Activated CD4-positive, alpha-beta T cell treated with anti-CD3 and anti-CD28 coated beads, Interleukin-2, amount 50 U/mL, for 16 hours (primary cell): ENCODE measurements at regions not wholly inside any gene's neighbourhood (a gene's known extent, or its start where the extent isn't known, plus 50 kb on each side); places are given as distances from the start of the nearest gene placed in this dataset.

Experiments used
- DNase-seq: peaks from one replicate; pipeline ENCODE4 v3.0.0-alpha.2; 2020

DNA sequence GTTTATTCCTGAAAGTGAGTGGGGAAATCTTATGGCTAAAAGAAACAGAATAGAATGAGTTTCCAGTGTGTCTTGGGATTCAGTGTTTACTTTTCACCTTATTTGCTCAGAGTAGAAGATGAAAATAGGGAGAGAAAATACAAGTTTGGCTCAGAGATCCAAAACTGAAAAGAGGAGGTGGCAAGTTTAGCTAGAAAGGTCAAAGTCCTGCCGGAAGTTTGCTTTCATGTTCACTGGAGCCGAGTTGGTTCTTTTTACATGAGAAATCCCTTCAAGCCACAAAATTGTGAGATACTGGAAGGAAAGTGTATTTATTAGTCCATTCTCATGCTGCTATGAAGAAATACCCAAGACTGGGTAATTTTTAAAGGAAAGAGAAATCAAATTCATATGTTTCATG is 604.6 kb downstream of the MRPL39 start:
- no peak for DNase-seq

- DNase-seq, result no peak
These were observed 612.1 kb downstream of the MRPL39 start for GRCh38 chr21:24995216-24995615.

DNA sequence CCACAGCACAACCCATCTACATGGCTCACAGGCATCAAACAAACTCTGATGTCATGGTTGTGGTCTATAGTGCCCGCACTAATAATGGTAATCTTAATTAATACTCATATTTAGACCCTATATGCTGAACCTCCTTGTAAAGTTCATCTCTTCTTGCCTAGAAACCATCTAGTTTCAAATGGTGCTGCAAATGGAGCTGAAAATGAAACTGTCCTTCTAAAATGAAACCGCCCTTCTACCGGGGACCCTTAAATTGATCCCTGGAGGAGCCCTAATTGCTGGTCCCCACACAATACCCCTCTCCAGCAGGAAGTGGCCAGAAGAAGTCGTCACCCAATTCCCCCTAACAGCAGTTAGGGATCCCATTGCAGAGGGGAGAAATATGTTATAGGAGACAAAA is 612.6 kb downstream of the MRPL39 start:
- no peak for DNase-seq

DNA sequence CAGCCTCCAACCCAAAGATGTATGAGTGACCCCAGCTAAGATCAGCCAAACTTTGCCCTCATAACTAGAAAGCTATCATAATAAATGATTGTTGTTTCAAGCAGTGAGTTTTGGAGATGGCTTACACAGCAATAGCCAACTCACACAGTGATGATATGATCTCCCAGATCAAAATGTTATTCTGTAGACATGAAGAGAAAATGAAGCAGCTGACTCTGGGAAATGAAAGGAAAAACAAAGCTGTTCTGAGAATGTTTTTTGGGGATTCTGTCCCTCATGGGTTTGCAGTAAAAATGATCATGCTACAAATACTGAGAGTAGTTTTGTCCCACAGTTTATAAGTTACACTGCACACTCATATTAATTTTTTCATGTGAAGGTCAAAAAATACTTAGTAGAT is 617.8 kb downstream of the MRPL39 start:
- DNase-seq, result no peak

GRCh38 chr21:24988941-24989340 is 618.3 kb downstream of the MRPL39 start:
- no peak for DNase-seq

DNA sequence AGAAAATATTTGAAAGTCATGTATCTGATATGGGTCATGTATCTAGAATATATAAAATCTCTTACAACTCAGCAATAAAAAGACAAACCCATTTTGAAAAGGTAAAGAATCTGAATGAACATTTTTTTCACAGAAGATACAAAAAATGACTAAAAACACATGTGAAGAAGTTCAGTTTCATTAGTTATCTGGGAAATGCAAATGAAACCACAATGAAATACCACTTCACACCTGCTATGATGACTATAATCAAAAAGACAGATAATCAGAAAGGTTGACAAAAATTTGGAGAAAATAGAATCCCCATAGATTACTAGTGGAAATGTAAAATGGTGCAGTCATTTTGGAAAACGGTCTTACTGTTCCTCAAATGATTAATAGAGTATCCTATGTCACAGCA is 631.0 kb downstream of the MRPL39 start:
- DNase-seq, result no peak

DNA sequence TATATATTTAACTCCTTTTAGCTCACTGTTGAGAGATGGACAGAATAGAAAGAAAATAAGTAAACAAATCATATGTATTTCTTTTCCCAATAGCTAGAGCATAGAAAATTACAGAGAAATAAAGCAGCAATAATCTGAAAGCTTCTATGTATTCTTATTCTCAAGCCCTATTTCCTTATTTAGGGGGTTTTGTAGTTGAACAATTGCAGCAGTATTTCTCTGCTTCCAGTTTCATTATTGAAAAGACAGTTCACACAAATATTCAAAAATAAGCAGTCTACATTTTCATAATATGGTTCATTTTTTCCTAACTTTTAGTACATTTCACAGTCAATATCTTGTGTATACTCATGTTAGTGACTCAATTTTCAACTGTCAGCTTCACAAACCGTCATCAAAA is 638.2 kb downstream of the MRPL39 start:
- DNase-seq, result no peak

GRCh38 chr21:24955275-24955961 is 651.9 kb downstream of the MRPL39 start:
- DNase-seq, result peak; percentile 3

- DNase-seq, result no peak
These were observed 659.1 kb downstream of the MRPL39 start for GRCh38 chr21:24948186-24948585.

- no peak for DNase-seq
These were observed 661.4 kb downstream of the MRPL39 start for GRCh38 chr21:24945910-24946309.

DNA sequence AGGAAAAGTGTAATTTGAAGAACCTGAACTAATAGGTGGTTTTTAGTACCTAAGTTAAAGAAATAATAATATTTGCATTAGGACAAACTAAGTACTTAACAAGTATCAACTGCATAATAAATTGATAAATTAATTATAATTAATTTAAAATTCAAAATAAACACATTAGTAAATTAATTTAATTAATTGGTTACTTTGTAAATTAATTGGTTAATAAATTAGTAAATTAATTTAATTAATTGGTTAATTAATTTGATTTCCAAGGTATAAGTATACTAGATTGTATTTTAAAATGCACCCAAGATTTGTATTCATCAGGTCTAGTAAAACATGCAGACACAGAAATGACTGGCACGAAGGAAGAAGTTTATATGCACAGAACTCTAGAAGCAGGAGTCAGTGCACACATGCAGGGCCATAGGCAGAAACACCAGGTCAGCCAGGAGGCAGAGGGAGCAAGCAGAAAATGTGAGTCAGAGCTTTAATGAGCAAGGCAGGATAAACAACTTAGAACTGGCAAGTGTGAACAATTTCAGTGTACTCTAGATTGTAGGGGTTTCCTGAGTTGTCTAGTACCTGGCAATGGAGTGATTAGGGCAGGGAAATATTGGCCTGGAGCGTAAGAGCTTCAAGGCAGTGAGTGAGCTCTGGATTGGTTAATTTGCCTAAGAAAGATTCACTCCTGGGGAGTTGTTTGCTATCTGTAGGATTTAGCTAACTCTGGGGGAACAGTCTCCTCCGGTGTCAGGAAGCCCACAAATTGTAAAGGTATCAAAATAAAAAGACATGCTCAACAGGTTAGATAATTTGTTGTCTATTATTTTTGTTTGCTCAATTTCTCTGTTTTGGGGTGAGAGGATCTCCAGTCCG is 665.7 kb downstream of the MRPL39 start:
- no peak for DNase-seq

DNA sequence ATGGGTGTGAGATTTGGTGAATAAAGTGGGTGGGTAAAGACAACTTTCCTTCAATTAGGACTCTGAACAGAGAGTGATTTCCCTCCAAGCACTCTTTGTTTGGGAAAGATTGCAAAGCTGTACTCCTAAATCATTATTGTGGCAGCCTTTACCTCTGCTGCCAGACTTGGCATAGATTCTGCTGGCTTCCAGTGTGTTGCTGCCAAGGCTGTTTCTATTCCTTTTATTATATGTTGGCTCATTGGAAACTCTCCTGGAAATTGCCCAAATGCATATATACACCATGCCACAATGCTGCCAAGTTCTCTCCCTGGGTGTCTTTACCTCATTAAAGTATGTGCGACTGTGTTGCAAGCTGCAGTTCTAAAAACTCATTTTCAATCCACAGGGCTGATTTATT is 668.0 kb downstream of the MRPL39 start:
- DNase-seq, result no peak

DNA sequence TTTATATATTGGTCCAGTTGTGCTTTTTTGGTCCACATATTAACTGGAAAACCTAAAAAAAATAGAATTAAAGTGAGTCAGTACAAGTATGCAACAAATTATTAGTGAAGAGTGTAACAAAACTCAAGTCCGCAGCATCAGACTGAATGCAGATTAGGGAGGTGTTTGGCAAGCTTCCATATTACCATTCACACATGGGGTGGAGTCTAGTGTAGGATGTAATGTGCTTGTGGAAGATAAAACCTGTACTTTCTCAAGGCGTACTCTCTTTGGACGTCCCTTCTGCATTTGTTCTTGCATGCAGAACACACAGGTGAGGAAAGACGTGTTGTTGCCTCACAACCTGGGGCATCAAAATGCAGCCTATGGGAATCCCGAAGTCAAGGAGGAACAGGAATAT is 668.7 kb downstream of the MRPL39 start:
- DNase-seq, result no peak

GRCh38 chr21:24935991-24936390 is 671.3 kb downstream of the MRPL39 start:
- no peak for DNase-seq

- DNase-seq, result no peak
These were observed 696.7 kb downstream of the MRPL39 start for GRCh38 chr21:24910591-24910990.

- no peak for DNase-seq
These were observed 703.2 kb downstream of the MRPL39 start for GRCh38 chr21:24903994-24904635.

DNA sequence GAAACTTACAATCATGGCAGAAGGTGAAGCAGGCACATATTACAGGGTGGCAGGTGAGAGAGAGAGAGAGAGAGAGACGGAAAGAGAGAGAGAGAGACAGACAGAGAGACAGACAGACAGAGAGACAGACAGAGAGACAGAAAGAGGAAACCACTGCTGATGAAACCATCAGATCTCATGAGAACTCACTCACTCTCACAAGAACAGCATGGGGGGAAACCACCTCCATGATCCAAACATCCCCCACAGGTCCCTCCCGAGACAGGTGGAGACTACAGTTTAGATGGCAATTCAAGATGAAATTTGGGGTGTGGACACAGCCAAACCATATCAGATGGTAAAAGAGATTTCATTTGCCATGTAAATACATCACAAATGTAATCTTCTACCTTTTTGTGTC is 708.1 kb downstream of the MRPL39 start:
- DNase-seq, result no peak

DNA sequence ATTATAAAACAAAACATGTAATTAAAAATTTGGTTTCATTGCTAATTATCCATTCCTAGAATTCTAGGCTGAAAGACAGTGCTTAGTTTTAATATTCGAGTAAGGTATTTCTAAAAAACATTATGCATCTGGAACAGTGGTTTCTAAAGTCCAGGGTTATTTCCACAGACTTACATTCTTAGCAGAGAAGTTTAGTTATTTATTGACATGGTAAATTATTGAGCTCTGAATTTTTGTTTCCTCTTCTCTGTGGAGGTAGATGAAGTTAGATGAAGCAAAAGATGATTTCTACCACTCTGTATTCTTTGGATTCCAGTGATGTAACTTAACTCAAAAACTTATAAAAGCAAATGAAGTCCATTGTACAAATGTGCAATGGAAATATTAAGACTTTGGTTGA is 709.4 kb downstream of the MRPL39 start:
- DNase-seq, result no peak

DNA sequence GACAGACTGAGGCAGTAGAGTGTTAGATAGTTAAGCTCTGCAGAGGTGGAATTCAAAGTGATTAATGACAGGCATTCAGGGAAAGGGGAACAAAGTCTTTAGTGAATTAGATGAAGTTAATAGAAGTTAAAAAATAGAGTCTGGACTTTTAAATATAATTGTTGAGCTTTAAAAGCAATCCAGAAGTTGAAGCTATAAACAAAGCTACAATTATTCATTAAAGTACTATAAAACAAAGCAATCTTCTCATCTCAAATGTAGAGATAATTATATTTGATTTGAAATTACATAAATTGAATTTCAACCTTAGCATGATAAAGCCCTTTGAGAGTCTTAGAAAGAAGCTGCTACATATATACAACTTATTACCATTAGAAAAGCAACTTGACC is 710.6 kb downstream of the MRPL39 start:
- no peak for DNase-seq

DNA sequence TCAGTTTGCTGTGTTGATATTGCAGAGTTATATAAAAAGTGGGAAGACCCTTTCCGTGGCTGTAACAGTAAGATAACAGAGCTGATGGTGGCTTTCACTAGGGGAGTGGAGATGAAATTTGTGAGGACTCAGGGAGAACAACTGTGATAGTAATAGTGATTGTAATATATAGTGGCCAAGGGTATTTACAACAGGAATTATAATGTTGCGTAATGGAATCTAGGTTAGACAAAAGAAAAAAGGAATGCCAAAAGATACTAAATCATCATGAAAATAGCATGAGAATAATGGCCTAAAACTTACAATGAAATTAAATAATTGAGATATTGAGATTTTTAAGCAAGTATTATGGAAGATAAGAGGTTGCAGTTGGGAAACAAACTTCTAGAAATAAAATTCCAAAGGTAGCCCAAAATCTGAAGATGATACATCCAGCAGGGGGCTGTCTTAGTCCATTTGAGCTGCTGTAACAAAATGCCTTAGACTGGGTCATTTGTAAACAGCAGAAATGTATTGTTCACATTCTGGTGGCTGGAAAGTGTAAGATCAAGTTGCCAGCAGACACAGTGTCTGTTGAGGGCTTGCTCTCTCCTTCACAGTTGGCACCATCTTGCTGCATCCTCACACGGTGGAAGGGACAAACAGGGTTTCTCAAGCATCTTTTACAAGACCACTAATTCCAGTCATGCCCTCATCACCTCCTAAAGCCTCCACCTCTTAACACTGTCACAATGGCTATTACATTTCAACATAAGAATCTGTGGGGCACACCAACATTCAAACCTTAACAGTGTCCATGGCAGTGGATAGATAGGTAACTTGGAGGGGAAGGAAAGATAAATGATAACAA is 711.2 kb downstream of the MRPL39 start:
- peak; percentile 9 for DNase-seq

GRCh38 chr21:24894324-24894723 is 713.0 kb downstream of the MRPL39 start:
- no peak for DNase-seq

DNA sequence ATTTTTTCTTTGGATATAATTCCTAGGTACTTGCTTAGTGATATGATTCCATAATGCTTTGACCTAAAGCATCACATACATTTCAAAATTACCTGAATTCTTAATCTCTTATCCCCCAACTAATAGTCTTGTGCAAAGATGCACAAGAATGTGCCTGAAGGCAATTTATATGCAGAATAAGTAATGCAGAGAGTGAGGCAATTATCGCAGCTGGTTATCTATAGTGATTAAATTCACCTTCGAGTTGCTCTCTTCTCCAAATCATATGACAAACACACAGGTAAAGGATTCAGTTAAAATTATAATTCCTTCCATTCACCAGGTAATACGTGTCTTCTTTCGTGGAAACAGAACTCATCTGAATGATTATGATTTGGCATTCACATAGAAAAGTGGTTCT is 717.3 kb downstream of the MRPL39 start:
- no peak for DNase-seq

DNA sequence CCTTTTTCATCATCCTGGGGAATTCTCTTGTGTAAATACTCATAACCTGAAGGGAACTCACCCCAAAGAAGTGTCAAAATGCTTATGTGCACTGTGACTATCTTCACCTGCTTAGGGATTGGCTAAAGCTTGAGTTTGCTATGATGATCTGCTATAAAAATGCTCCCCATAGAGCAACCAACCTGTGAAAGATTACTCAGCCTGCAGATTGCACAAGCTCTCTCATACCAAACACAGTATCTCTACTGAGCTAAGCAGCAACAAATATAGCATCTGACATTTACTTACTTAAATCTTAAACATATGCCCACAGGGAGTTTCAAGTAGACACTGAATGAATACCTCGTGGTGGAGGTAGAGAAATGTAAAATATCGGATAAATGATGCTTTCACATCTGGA is 725.8 kb downstream of the MRPL39 start:
- no peak for DNase-seq
